Prostate gland (tissue), 2 donors: ENCODE measurements at regions not wholly inside any gene's neighbourhood (a gene's known extent, or its start where the extent isn't known, plus 50 kb on each side); places are given as distances from the start of the nearest gene placed in this dataset.

Experiments
- POLR2AphosphoS5 ChIP-seq: sonication (generic); formaldehyde crosslinking; IDR thresholded peaks from one replicate; pipeline ENCODE4 v1.6.1; 2017; ENCODE audit warnings: antibody characterized with exemption
- TF ChIP-seq, protein P1 (sequence below), 4 experiments: fragments of 200-600 bp in 2 of 4; fragments of 450-650 bp in 2 of 4; sonication (generic) in 2 of 4; IDR thresholded peaks; 1 replicate in 3 of 4; 2 replicates in 1 of 4; pipeline ENCODE4 v1.5.1; 2016 to 2019; ENCODE audit warnings: antibody characterized with exemption in 4 of 4, mild to moderate bottlenecking in 2 of 4, moderate library complexity in 2 of 4

GRCh38 chr2:5908071-5908470, 215.9 kb downstream of the SOX11 start:
- TF ChIP-seq, protein P1, sequence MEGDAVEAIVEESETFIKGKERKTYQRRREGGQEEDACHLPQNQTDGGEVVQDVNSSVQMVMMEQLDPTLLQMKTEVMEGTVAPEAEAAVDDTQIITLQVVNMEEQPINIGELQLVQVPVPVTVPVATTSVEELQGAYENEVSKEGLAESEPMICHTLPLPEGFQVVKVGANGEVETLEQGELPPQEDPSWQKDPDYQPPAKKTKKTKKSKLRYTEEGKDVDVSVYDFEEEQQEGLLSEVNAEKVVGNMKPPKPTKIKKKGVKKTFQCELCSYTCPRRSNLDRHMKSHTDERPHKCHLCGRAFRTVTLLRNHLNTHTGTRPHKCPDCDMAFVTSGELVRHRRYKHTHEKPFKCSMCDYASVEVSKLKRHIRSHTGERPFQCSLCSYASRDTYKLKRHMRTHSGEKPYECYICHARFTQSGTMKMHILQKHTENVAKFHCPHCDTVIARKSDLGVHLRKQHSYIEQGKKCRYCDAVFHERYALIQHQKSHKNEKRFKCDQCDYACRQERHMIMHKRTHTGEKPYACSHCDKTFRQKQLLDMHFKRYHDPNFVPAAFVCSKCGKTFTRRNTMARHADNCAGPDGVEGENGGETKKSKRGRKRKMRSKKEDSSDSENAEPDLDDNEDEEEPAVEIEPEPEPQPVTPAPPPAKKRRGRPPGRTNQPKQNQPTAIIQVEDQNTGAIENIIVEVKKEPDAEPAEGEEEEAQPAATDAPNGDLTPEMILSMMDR (IDR thresholded peaks at IDR 0.05), result no peak
- TF ChIP-seq POLR2AphosphoS5, result no peak
